PFSK-1 (cell line): ENCODE measurements at regions not wholly inside any gene's neighbourhood (a gene's known extent, or its start where the extent isn't known, plus 50 kb on each side); places are given as distances from the start of the nearest gene placed in this dataset.

Experiments
- FOXP2 ChIP-seq: optimal IDR thresholded peaks from 2 replicates; pipeline ENCODE3; 2011; ENCODE audit warnings: borderline replicate concordance, control low read depth, inconsistent platforms; ENCODE audit not compliant: insufficient read depth; ENCODE audit errors: extremely low read length, extremely low read depth
- POLR2AphosphoS5 ChIP-seq: IDR thresholded peaks from 2 replicates; pipeline ENCODE4 v1.6.1; 2012; ENCODE audit warnings: low read depth, mild to moderate bottlenecking, control low read depth, low read length, moderate library complexity
- SIN3A ChIP-seq: IDR thresholded peaks from 2 replicates; pipeline ENCODE4 v1.6.1; 2012; ENCODE audit warnings: mild to moderate bottlenecking, low read length, moderate library complexity, borderline replicate concordance; ENCODE audit not compliant: insufficient read depth
- TAF1 ChIP-seq: IDR thresholded peaks from 2 replicates; pipeline ENCODE4 v1.6.1; 2012; ENCODE audit warnings: low read length, control low read depth, borderline replicate concordance; ENCODE audit not compliant: insufficient read depth
- TF ChIP-seq, protein P1 (sequence below), 2 experiments: IDR thresholded peaks; 2 replicates each; pipeline versions ENCODE4 v1.6.1 to v1.8.0; 2011 to 2012; ENCODE audit warnings: low read depth in 2 of 2, low read length in 2 of 2, control low read depth in 1 of 2, inconsistent platforms in 1 of 2, mild to moderate bottlenecking in 1 of 2, moderate library complexity in 1 of 2; ENCODE audit not compliant: insufficient read depth in 1 of 2

DNA sequence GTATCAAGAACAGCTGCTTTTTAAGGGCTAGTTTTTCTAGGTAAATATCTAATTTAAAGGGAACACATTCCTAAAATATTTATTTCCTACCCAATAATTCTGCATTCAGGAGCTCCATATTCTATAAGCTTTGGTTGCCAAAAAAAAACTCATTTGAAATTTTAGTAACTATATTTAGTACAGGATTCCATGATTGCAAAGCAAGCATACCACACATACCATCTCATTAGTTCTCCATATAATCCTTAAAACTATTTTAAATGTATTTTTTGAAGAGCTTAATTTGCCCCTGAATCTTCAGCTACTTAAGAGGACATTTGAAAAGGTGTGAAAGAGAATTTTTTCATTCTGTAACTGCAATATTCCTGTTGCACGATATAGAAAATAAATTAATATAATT lies 877.0 kb downstream of the NR2F1-AS1 start:
- TF ChIP-seq TAF1 (no peak), SIN3A (no peak), POLR2AphosphoS5 (no peak), FOXP2 (no peak)
- TF ChIP-seq, protein P1, sequence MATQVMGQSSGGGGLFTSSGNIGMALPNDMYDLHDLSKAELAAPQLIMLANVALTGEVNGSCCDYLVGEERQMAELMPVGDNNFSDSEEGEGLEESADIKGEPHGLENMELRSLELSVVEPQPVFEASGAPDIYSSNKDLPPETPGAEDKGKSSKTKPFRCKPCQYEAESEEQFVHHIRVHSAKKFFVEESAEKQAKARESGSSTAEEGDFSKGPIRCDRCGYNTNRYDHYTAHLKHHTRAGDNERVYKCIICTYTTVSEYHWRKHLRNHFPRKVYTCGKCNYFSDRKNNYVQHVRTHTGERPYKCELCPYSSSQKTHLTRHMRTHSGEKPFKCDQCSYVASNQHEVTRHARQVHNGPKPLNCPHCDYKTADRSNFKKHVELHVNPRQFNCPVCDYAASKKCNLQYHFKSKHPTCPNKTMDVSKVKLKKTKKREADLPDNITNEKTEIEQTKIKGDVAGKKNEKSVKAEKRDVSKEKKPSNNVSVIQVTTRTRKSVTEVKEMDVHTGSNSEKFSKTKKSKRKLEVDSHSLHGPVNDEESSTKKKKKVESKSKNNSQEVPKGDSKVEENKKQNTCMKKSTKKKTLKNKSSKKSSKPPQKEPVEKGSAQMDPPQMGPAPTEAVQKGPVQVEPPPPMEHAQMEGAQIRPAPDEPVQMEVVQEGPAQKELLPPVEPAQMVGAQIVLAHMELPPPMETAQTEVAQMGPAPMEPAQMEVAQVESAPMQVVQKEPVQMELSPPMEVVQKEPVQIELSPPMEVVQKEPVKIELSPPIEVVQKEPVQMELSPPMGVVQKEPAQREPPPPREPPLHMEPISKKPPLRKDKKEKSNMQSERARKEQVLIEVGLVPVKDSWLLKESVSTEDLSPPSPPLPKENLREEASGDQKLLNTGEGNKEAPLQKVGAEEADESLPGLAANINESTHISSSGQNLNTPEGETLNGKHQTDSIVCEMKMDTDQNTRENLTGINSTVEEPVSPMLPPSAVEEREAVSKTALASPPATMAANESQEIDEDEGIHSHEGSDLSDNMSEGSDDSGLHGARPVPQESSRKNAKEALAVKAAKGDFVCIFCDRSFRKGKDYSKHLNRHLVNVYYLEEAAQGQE (IDR thresholded peaks at IDR 0.05; ENCODE audit: insufficient read depth in 1 of 2, low read depth in 2 of 2, low read length in 2 of 2): no peak
